Panc1 (cell line): ENCODE measurements at regions not wholly inside any gene's neighbourhood (a gene's known extent, or its start where the extent isn't known, plus 50 kb on each side); places are given as distances from the start of the nearest gene placed in this dataset.

Source experiments
- ATAC-seq: fragments of 200-7000 bp; cut with Tn5 transposase; 2 replicates; pipeline ENCODE4 v1.9.1; 2020; ENCODE audit warnings: mild to moderate bottlenecking, moderate library complexity
- BruUV-seq: library from RNA; stranded (reverse); fragments of 400-500 nt; replicated peaks from 2 replicates; lab custom pipeline; 2021; lab: Mats Ljungman, UMichigan
- CTCF ChIA-PET: fragments of 300-600 bp; sonication (Branson Sonifier 250); formaldehyde crosslinking; loops from one replicate; lab custom pipeline; 2022; ENCODE audit warnings: antibody characterized with exemption; lab: Charles Lee
- POLR2A ChIA-PET: fragments of 300-600 bp; sonication (Branson Sonifier 250); formaldehyde crosslinking; loops from one replicate; lab custom pipeline; 2022; ENCODE audit warnings: antibody characterized with exemption; lab: Charles Lee
- DNase-seq: peaks from one replicate; pipeline ENCODE4 v3.0.0-alpha.2; 2010; ENCODE audit warnings: low read depth, low spot score
- H3K27ac ChIP-seq: 2 replicates; pipeline ENCODE4 v1.5.1; 2011; ENCODE audit warnings: mild to moderate bottlenecking, low read length, inconsistent platforms
- H3K27me3 ChIP-seq: fragments of 200-500 bp; sonication (Bioruptor generic); 2 replicates; pipeline ENCODE4 v1.6.0; 2014; ENCODE audit warnings: low read length, inconsistent platforms; ENCODE audit not compliant: control insufficient read depth, insufficient read depth
- H3K36me3 ChIP-seq: fragments of 200-500 bp; sonication (Bioruptor generic); 2 replicates; pipeline ENCODE4 v1.5.1; 2014; ENCODE audit warnings: inconsistent platforms, mild to moderate bottlenecking, low read length, moderate library complexity; ENCODE audit not compliant: control insufficient read depth, insufficient read depth
- H3K4me1 ChIP-seq: 2 replicates; pipeline ENCODE4 v1.5.1; 2011; ENCODE audit warnings: inconsistent platforms, mild to moderate bottlenecking, low read length, moderate library complexity; ENCODE audit not compliant: control insufficient read depth, insufficient read depth
- H3K4me3 ChIP-seq, 2 experiments: 2 replicates each; pipeline ENCODE4 v1.5.1; 2011 to 2012; ENCODE audit warnings: low read depth in 2 of 2, low read length in 2 of 2, mild to moderate bottlenecking in 2 of 2, inconsistent platforms in 1 of 2, moderate library complexity in 1 of 2
- H3K9me3 ChIP-seq: fragments of 200-500 bp; sonication (Bioruptor generic); 2 replicates; pipeline ENCODE4 v1.5.1; 2014; ENCODE audit warnings: low read depth, mild to moderate bottlenecking, inconsistent platforms, low read length, moderate library complexity; ENCODE audit not compliant: control insufficient read depth, insufficient read depth
- POLR2AphosphoS5 ChIP-seq: IDR thresholded peaks from 2 replicates; pipeline ENCODE4 v1.6.1; 2012; ENCODE audit warnings: mild to moderate bottlenecking, low read depth, low read length, moderate library complexity
- REST ChIP-seq, 2 experiments: IDR thresholded peaks; 2 replicates each; pipeline ENCODE4 v1.6.1; 2011 to 2012; ENCODE audit warnings: low read depth in 2 of 2, control low read depth in 1 of 2, low read length in 1 of 2, mild to moderate bottlenecking in 1 of 2, moderate library complexity in 1 of 2; ENCODE audit not compliant: insufficient read depth in 1 of 2
- SIN3A ChIP-seq: IDR thresholded peaks from 2 replicates; pipeline ENCODE4 v1.6.1; 2012; ENCODE audit warnings: low read depth, mild to moderate bottlenecking, low read length, moderate library complexity, borderline replicate concordance; ENCODE audit not compliant: insufficient read depth
- TCF7L2 ChIP-seq: IDR thresholded peaks from 2 replicates; pipeline ENCODE4 v1.6.1; 2011; ENCODE audit warnings: mild to moderate bottlenecking, low read depth, low read length, inconsistent platforms
- in situ Hi-C: cut with HindIII; loops from 2 replicates; pipeline ENCODE4 v1.10.0; 2016; ENCODE audit warnings: low sequenced_read_pairs, low pct_unique_long_range_greater_than_20kb
- intact Hi-C: fragments of 100-400 bp; cut with micrococcal nuclease; formaldehyde crosslinking; loops from one replicate; pipeline ENCODE4 v1.10.0; 2022; ENCODE audit not compliant: unreplicated experiment
- TF ChIP-seq, protein P1 (sequence below): fragments of 450-650 bp; IDR thresholded peaks from 2 replicates; pipeline ENCODE4 v1.5.1; 2017; ENCODE audit warnings: mild to moderate bottlenecking

DNA sequence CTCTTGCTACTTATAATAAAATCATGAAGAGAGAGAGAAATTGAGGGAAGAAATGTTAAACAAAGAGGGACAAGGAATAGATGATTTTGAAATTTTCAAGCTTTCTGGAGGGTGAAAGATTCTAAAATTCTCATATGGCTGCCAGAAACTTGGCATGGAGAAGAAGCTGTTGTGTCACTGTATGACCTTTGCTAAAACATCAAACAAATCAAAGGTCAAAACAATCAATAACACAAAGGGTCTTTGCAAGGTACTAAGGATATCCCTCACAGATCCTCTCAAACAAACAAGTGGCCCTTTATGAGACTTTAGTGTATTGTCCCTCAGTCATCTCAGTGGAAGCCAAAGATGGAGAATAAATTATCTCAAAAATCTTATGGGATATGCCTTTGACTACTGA, 1039.2 kb upstream of the MIR17HG start:
- no peaks in the 10 kb centered on the region for H3K27me3 ChIP-seq
- no peaks in the 10 kb centered on the region for H3K4me1 ChIP-seq
- H3K9me3 ChIP-seq: no peaks in the 10 kb centered on the region
- no peaks in the 10 kb centered on the region for H3K36me3 ChIP-seq
- TF ChIP-seq, protein P1, sequence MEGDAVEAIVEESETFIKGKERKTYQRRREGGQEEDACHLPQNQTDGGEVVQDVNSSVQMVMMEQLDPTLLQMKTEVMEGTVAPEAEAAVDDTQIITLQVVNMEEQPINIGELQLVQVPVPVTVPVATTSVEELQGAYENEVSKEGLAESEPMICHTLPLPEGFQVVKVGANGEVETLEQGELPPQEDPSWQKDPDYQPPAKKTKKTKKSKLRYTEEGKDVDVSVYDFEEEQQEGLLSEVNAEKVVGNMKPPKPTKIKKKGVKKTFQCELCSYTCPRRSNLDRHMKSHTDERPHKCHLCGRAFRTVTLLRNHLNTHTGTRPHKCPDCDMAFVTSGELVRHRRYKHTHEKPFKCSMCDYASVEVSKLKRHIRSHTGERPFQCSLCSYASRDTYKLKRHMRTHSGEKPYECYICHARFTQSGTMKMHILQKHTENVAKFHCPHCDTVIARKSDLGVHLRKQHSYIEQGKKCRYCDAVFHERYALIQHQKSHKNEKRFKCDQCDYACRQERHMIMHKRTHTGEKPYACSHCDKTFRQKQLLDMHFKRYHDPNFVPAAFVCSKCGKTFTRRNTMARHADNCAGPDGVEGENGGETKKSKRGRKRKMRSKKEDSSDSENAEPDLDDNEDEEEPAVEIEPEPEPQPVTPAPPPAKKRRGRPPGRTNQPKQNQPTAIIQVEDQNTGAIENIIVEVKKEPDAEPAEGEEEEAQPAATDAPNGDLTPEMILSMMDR: no peak
- no peak for TF ChIP-seq POLR2AphosphoS5
- TF ChIP-seq SIN3A: no peak
- no peak for TF ChIP-seq TCF7L2
- TF ChIP-seq REST (IDR thresholded peaks at IDR 0.05; ENCODE audit: insufficient read depth in 1 of 2, low read depth in 2 of 2, low read length in 1 of 2): no peak
- no peak overlapping the region for H3K27ac ChIP-seq
- ATAC-seq: no peak
- ChIA-PET CTCF (no interaction called here), POLR2A (no interaction called here)
- in situ Hi-C loops (no loop called here), intact Hi-C loops (no loop called here)
- BruUV-seq: no TSS peak
- DNase-seq: no peak
- no peak overlapping the region for H3K4me3 ChIP-seq

DNA sequence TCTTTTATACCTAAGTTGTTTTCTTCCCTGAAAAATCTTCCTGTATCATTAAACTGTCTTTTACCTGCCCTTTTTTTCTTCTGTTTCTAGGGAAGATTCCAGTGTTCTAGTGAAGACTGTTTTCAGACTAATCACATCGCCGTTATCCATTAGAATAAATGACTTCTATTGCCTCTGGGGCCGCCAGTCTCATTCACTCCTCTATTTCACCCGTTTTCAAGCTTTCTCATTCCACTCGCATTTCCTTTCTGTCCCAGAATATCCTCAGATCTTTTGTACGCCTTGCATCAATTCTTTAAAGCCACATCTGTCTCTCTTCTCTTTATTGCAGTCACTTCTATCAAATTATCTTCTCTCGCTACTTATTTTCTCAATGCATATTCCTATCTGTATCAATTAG, 1035.6 kb upstream of the MIR17HG start:
- in situ Hi-C loops (no loop called here), intact Hi-C loops (no loop called here)
- BruUV-seq: no TSS peak
- ATAC-seq (no peak), DNase-seq (no peak)
- Histone ChIP-seq H3K36me3 (no peaks in the 10 kb centered on the region), H3K4me1 (no peaks in the 10 kb centered on the region), H3K27ac (no peak overlapping the region), H3K9me3 (no peaks in the 10 kb centered on the region), H3K4me3 (no peak overlapping the region), H3K27me3 (no peaks in the 10 kb centered on the region)
- CTCF ChIA-PET: no interaction called here
- TF ChIP-seq TCF7L2: no peak
- no peak for TF ChIP-seq REST (IDR thresholded peaks at IDR 0.05; ENCODE audit: insufficient read depth in 1 of 2, low read depth in 2 of 2, low read length in 1 of 2)
- TF ChIP-seq, protein P1: no peak
- TF ChIP-seq SIN3A: no peak
- no peak for TF ChIP-seq POLR2AphosphoS5
- POLR2A ChIA-PET: no interaction called here
